ENCODE measurements at regions not wholly inside any gene's neighbourhood (a gene's known extent, or its start where the extent isn't known, plus 50 kb on each side); places are given as distances from the start of the nearest gene placed in this dataset.

- WGBS, 2 donors = 82 to 85% methylated on average over 8 of the region's 8 CpGs
- H3K27me3 ChIP-seq = no peaks in the 10 kb centered on the region
- intact Hi-C loops (cut with DNase I; ENCODE audit: low total_unique reads) = no loop called here
Observed at GRCh38 chr6:43911354-43912115, 141.5 kb downstream of the VEGFA start.

DNA sequence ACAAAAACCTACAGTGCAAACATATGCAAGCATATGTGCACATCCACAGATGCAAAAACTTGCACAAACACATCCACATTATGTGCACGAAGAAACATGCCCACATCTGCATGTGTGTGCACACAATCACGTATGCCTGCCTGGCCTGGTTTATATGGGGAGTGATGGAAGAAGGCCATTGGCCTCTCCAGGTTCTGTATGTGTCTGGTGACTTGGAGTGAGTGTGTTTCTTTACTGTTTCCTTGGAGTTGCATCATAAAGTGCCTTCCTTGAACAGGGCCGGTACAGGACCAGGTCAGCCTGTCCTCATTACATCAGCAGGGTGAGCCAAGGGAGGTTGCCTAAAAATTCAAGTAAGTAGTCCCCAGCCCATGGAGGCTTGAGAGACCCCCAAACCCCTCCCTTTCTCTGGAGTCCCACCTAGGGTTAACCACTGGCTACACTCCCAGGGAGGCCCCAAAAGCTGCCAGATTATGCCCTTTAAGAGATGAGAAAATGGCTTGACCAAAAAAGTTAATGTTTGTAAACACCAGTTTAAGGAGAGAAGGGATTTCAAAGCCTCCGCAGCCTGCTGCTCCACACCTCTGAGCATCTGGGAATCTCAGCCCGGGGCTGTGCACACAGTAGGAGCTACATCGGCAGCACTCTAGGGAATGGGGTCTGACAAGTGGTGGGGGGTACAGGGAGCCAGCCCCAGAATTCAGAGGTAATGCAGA lies 140.8 kb downstream of the VEGFA start:
- Histone ChIP-seq H3K4me3 (no peak overlapping the region), H3K4me1 (no peaks in the 10 kb centered on the region), H3K27me3 (no peaks in the 10 kb centered on the region), H3K27ac (no peak overlapping the region), H3K36me3 (ENCODE audit: low read depth, missing control alignments) (no peaks in the 10 kb centered on the region), H3K9me3 (no peaks in the 10 kb centered on the region)
- intact Hi-C loops (cut with DNase I; ENCODE audit: low total_unique reads) = no loop called here
- DNase-seq = no peak
- no peak for TF ChIP-seq POLR2A (IDR thresholded peaks at IDR 0.05)
- TF ChIP-seq, protein P1, sequence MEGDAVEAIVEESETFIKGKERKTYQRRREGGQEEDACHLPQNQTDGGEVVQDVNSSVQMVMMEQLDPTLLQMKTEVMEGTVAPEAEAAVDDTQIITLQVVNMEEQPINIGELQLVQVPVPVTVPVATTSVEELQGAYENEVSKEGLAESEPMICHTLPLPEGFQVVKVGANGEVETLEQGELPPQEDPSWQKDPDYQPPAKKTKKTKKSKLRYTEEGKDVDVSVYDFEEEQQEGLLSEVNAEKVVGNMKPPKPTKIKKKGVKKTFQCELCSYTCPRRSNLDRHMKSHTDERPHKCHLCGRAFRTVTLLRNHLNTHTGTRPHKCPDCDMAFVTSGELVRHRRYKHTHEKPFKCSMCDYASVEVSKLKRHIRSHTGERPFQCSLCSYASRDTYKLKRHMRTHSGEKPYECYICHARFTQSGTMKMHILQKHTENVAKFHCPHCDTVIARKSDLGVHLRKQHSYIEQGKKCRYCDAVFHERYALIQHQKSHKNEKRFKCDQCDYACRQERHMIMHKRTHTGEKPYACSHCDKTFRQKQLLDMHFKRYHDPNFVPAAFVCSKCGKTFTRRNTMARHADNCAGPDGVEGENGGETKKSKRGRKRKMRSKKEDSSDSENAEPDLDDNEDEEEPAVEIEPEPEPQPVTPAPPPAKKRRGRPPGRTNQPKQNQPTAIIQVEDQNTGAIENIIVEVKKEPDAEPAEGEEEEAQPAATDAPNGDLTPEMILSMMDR (IDR thresholded peaks at IDR 0.05) = no peak
- WGBS, 2 donors = 78 to 80% methylated on average over 6 of the region's 6 CpGs

More at GRCh38 chr6:43911354-43912115, 141.5 kb downstream of the VEGFA start:
- DNase-seq = no peak
- no peaks in the 10 kb centered on the region for H3K36me3 ChIP-seq (ENCODE audit: low read depth, missing control alignments)
- no peaks in the 10 kb centered on the region for H3K4me1 ChIP-seq
- H3K9me3 ChIP-seq = no peaks in the 10 kb centered on the region
- no peak for TF ChIP-seq POLR2A (IDR thresholded peaks at IDR 0.05)
- TF ChIP-seq, protein P1 (IDR thresholded peaks at IDR 0.05) = no peak
- no peak overlapping the region for H3K4me3 ChIP-seq
- no peak overlapping the region for H3K27ac ChIP-seq

DNA sequence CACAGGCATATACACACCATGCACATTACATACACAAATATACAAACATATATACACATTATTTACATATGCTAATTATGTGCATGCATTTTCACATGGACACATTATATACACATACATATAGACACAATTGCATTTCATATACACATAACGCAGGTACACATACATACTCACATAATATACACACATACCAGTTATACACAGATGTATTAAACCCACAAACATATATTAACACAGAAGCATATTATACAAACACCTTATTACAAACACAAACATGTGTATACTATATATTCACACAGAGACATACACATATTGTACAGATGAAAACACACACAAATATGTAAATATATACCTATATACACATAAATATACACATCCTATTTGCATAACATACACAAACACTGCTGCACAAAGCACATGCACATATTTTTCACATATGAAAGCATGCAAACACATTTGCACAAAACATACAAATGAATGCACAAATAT lies 140.2 kb downstream of the VEGFA start:
- TF ChIP-seq, protein P1 (IDR thresholded peaks at IDR 0.05) = no peak
- TF ChIP-seq POLR2A (IDR thresholded peaks at IDR 0.05) = no peak
- 46 to 90% methylated on average over 1 of the region's 1 CpG for WGBS, 2 donors
- intact Hi-C loops (cut with DNase I; ENCODE audit: low total_unique reads) = no loop called here
- Histone ChIP-seq H3K36me3 (ENCODE audit: low read depth, missing control alignments) (no peaks in the 10 kb centered on the region), H3K4me1 (no peaks in the 10 kb centered on the region), H3K4me3 (no peak overlapping the region), H3K27me3 (no peaks in the 10 kb centered on the region), H3K9me3 (no peaks in the 10 kb centered on the region), H3K27ac (no peak overlapping the region)
- no peak for DNase-seq

DNA sequence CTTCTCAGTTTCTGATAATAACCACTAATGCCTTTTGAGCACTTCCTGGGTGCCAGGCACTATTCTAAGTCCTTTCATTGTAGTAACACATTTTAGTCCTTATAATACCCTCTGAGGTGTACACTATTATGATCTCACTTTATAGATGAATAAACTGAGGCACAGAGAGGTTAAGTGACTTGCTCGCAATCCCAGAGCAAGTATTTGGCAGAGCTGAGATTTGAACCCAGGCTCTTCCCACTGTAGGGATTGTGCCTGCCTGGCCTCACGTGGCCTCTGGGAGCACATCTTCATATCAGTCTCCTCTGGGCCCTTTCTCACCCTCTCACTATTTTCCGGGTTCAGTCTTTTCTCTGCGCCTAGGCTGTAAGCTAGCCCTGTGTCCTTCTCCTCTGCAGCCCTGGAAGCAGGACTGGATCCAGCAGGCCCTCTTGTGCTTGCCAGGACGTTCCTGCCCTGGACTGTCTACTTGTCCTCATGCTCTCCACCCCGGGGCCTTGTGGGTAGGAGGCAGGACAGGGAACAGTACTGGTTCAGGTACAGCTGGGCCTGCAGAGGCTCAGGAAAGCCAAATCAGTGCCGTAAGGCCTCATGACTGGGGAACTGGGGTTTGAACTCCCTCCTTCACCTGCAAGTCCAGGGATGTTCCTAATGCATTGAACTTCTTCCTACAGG lies 139.6 kb downstream of the VEGFA start:
- H3K27ac ChIP-seq = no peak overlapping the region
- intact Hi-C loops (cut with DNase I; ENCODE audit: low total_unique reads) = no loop called here
- no peak for TF ChIP-seq POLR2A (IDR thresholded peaks at IDR 0.05)
- TF ChIP-seq, protein P1 (IDR thresholded peaks at IDR 0.05) = no peak
- 78 to 89% methylated on average over 6 to 7 of the region's 7 CpGs for WGBS, 2 donors
- H3K9me3 ChIP-seq = no peaks in the 10 kb centered on the region
- H3K27me3 ChIP-seq = no peaks in the 10 kb centered on the region
- no peaks in the 10 kb centered on the region for H3K4me1 ChIP-seq
- H3K36me3 ChIP-seq (ENCODE audit: low read depth, missing control alignments) = no peaks in the 10 kb centered on the region
- DNase-seq = no peak
- H3K4me3 ChIP-seq = no peak overlapping the region
